CD8-positive, alpha-beta memory T cell (primary cell): ENCODE measurements at regions not wholly inside any gene's neighbourhood (a gene's known extent, or its start where the extent isn't known, plus 50 kb on each side); places are given as distances from the start of the nearest gene placed in this dataset.

Experiments
- CTCF ChIA-PET: fragments of 350-600 bp; sonication (Branson Sonifier 250); formaldehyde crosslinking; loops from one replicate; lab custom pipeline; 2021; ENCODE audit warnings: antibody characterized with exemption; lab: Charles Lee
- POLR2A ChIA-PET: fragments of 350-600 bp; sonication (Branson Sonifier 250); formaldehyde crosslinking; loops from one replicate; lab custom pipeline; 2021; ENCODE audit warnings: antibody characterized with exemption; lab: Charles Lee
- DNase-seq, 5 donors: peaks; one replicate each; pipeline versions ENCODE4 v3.0.0 to v3.0.0-alpha.2; 2020 to 2022; ENCODE audit warnings: mixed read lengths in 1 of 5
- H3K27ac ChIP-seq: one replicate; pipeline ENCODE4 v1.7.0; 2013; ENCODE audit warnings: low read depth, mild to moderate bottlenecking, low read length, moderate library complexity
- H3K27me3 ChIP-seq: 2 replicates; pipeline ENCODE4 v1.7.0; 2013; ENCODE audit warnings: low read length, mild to moderate bottlenecking; ENCODE audit not compliant: insufficient read depth, poor library complexity, severe bottlenecking
- H3K36me3 ChIP-seq: 2 replicates; pipeline ENCODE4 v1.7.0; 2013; ENCODE audit warnings: mild to moderate bottlenecking, low read length, moderate library complexity; ENCODE audit not compliant: insufficient read depth
- H3K4me1 ChIP-seq: 2 replicates; pipeline ENCODE4 v1.7.0; 2013; ENCODE audit warnings: mild to moderate bottlenecking, low read length, moderate library complexity; ENCODE audit not compliant: insufficient read depth
- H3K4me3 ChIP-seq: 2 replicates; pipeline ENCODE4 v1.7.0; 2013; ENCODE audit warnings: mild to moderate bottlenecking, low read length
- H3K9me3 ChIP-seq: 2 replicates; pipeline ENCODE4 v1.7.0; 2013; ENCODE audit warnings: mild to moderate bottlenecking, low read length
- H3K27ac Mint-ChIP-seq, 8 donors: one replicate each; pipeline ENCODE4 v1.8.0; 2020 to 2021; ENCODE audit warnings: mixed read lengths in 8 of 8, mild to moderate bottlenecking in 6 of 8, inconsistent platforms in 3 of 8, moderate library complexity in 3 of 8
- H3K27me3 Mint-ChIP-seq, 2 donors: one replicate each; pipeline ENCODE4 v1.8.0; 2020 to 2021; ENCODE audit warnings: mixed read lengths in 2 of 2, mild to moderate bottlenecking in 1 of 2, moderate library complexity in 1 of 2
- H3K36me3 Mint-ChIP-seq, 3 donors: one replicate each; pipeline ENCODE4 v1.8.0; 2020 to 2021; ENCODE audit warnings: mixed read lengths in 3 of 3, inconsistent platforms in 1 of 3, mild to moderate bottlenecking in 1 of 3
- H3K4me1 Mint-ChIP-seq, 3 donors: one replicate each; pipeline ENCODE4 v1.8.0; 2020 to 2021; ENCODE audit warnings: mixed read lengths in 3 of 3, inconsistent platforms in 1 of 3, mild to moderate bottlenecking in 1 of 3
- H3K4me3 Mint-ChIP-seq, 7 donors: one replicate each; pipeline ENCODE4 v1.8.0; 2020 to 2021; ENCODE audit warnings: mixed read lengths in 7 of 7, mild to moderate bottlenecking in 6 of 7, moderate library complexity in 4 of 7, inconsistent platforms in 2 of 7
- H3K9me3 Mint-ChIP-seq, 5 donors: one replicate each; pipeline ENCODE4 v1.8.0; 2020 to 2022; ENCODE audit warnings: mixed read lengths in 5 of 5, mild to moderate bottlenecking in 3 of 5, moderate library complexity in 2 of 5, inconsistent platforms in 1 of 5

- DNase-seq = no peak
- POLR2A ChIA-PET = no interaction called here
- Mint-ChIP-seq H3K27ac (no peak overlapping the region), H3K27me3 (peaks cover 12 to 20% of the 10 kb centered on the region in 2 donors), H3K36me3 (no peaks in the 10 kb centered on the region), H3K4me3 (no peak overlapping the region), H3K9me3 (peaks cover 0 to 11% (median 4%) of the 10 kb centered on the region in 5 donors), H3K4me1 (no peaks in the 10 kb centered on the region)
- H3K9me3 ChIP-seq = no peaks in the 10 kb centered on the region
- CTCF ChIA-PET = no interaction called here
- no peaks in the 10 kb centered on the region for H3K27me3 ChIP-seq
- no peaks in the 10 kb centered on the region for H3K4me1 ChIP-seq
- H3K4me3 ChIP-seq = no peak overlapping the region
- H3K27ac ChIP-seq = no peak overlapping the region
- H3K36me3 ChIP-seq = no peaks in the 10 kb centered on the region
Observed at GRCh38 chr2:217206016-217206725, 346.3 kb upstream of the TNP1 start.

- no peak overlapping the region for H3K4me3 Mint-ChIP-seq
- H3K27ac Mint-ChIP-seq = no peak overlapping the region
- Histone ChIP-seq H3K4me3 (no peak overlapping the region), H3K27me3 (no peaks in the 10 kb centered on the region), H3K9me3 (no peaks in the 10 kb centered on the region), H3K4me1 (no peaks in the 10 kb centered on the region), H3K36me3 (no peaks in the 10 kb centered on the region), H3K27ac (no peak overlapping the region)
- H3K36me3 Mint-ChIP-seq = no peaks in the 10 kb centered on the region
- CTCF ChIA-PET = no interaction called here
- H3K27me3 Mint-ChIP-seq = peaks cover 6 to 11% of the 10 kb centered on the region in 2 donors
- DNase-seq = no peak
- no peaks in the 10 kb centered on the region for H3K4me1 Mint-ChIP-seq
- POLR2A ChIA-PET = no interaction called here
- H3K9me3 Mint-ChIP-seq = peaks cover 0 to 4% (median 0%) of the 10 kb centered on the region in 5 donors
Observed at GRCh38 chr2:217204358-217204757, 344.5 kb upstream of the TNP1 start.

- ChIA-PET CTCF (no interaction called here), POLR2A (no interaction called here)
Observed at GRCh38 chr2:217203086-217203485, 343.2 kb upstream of the TNP1 start.

GRCh38 chr2:217199255-217199630, 339.4 kb upstream of the TNP1 start:
- H3K4me1 ChIP-seq = no peaks in the 10 kb centered on the region
- no peaks in the 10 kb centered on the region for H3K36me3 ChIP-seq
- no peak overlapping the region for H3K27ac ChIP-seq
- no peak for DNase-seq
- H3K4me3 Mint-ChIP-seq = no peak overlapping the region
- H3K9me3 Mint-ChIP-seq = peaks cover 0 to 9% (median 0%) of the 10 kb centered on the region in 5 donors
- peaks cover 0 to 2% of the 10 kb centered on the region in 2 donors for H3K27me3 Mint-ChIP-seq
- H3K9me3 ChIP-seq = no peaks in the 10 kb centered on the region
- H3K27me3 ChIP-seq = no peaks in the 10 kb centered on the region
- H3K4me1 Mint-ChIP-seq = no peaks in the 10 kb centered on the region
- ChIA-PET POLR2A (no interaction called here), CTCF (no interaction called here)
- H3K36me3 Mint-ChIP-seq = no peaks in the 10 kb centered on the region
- H3K27ac Mint-ChIP-seq = no peak overlapping the region
- H3K4me3 ChIP-seq = no peak overlapping the region

More at GRCh38 chr2:217203086-217203485, 343.2 kb upstream of the TNP1 start:
- no peak for DNase-seq
- Histone ChIP-seq H3K9me3 (no peaks in the 10 kb centered on the region), H3K27me3 (no peaks in the 10 kb centered on the region), H3K36me3 (no peaks in the 10 kb centered on the region), H3K4me1 (no peaks in the 10 kb centered on the region), H3K27ac (no peak overlapping the region), H3K4me3 (no peak overlapping the region)
- peaks cover 0 to 4% (median 0%) of the 10 kb centered on the region in 5 donors for H3K9me3 Mint-ChIP-seq
- no peak overlapping the region for H3K27ac Mint-ChIP-seq
- no peak overlapping the region for H3K4me3 Mint-ChIP-seq
- H3K27me3 Mint-ChIP-seq = peaks cover 6% of the 10 kb centered on the region in 2 donors
- no peaks in the 10 kb centered on the region for H3K4me1 Mint-ChIP-seq
- no peaks in the 10 kb centered on the region for H3K36me3 Mint-ChIP-seq

- CTCF ChIA-PET = no interaction called here
- Mint-ChIP-seq H3K27ac (no peak overlapping the region), H3K4me1 (no peaks in the 10 kb centered on the region)
Observed at GRCh38 chr2:217195658-217196446, 336.0 kb upstream of the TNP1 start.

GRCh38 chr2:217195016-217195415, 335.2 kb upstream of the TNP1 start:
- Mint-ChIP-seq H3K4me3 (no peak overlapping the region), H3K27ac (no peak overlapping the region), H3K27me3 (peaks cover 0 to 2% of the 10 kb centered on the region in 2 donors), H3K4me1 (no peaks in the 10 kb centered on the region), H3K9me3 (peaks cover 0 to 9% (median 0%) of the 10 kb centered on the region in 5 donors), H3K36me3 (no peaks in the 10 kb centered on the region)
- DNase-seq = no peak
- Histone ChIP-seq H3K9me3 (no peaks in the 10 kb centered on the region), H3K27ac (no peak overlapping the region), H3K27me3 (no peaks in the 10 kb centered on the region), H3K36me3 (no peaks in the 10 kb centered on the region), H3K4me3 (no peak overlapping the region), H3K4me1 (no peaks in the 10 kb centered on the region)
- POLR2A ChIA-PET = no interaction called here
- CTCF ChIA-PET = no interaction called here

More at GRCh38 chr2:217195658-217196446, 336.0 kb upstream of the TNP1 start:
- Histone ChIP-seq H3K4me1 (no peaks in the 10 kb centered on the region), H3K9me3 (no peaks in the 10 kb centered on the region), H3K27ac (no peak overlapping the region), H3K36me3 (no peaks in the 10 kb centered on the region), H3K4me3 (no peak overlapping the region), H3K27me3 (no peaks in the 10 kb centered on the region)
- Mint-ChIP-seq H3K4me3 (no peak overlapping the region), H3K36me3 (no peaks in the 10 kb centered on the region), H3K27me3 (peaks cover 0 to 2% of the 10 kb centered on the region in 2 donors), H3K9me3 (peaks cover 0 to 9% (median 0%) of the 10 kb centered on the region in 5 donors)
- DNase-seq = no peak
- POLR2A ChIA-PET = no interaction called here

- H3K4me3 Mint-ChIP-seq = no peak overlapping the region
- DNase-seq = no peak
- H3K27me3 ChIP-seq = no peaks in the 10 kb centered on the region
- H3K9me3 Mint-ChIP-seq = peaks cover 0 to 9% (median 0%) of the 10 kb centered on the region in 5 donors
- no peaks in the 10 kb centered on the region for H3K9me3 ChIP-seq
- H3K27me3 Mint-ChIP-seq = peaks cover 0 to 2% of the 10 kb centered on the region in 2 donors
- no peak overlapping the region for H3K27ac ChIP-seq
- H3K4me1 ChIP-seq = no peaks in the 10 kb centered on the region
- H3K36me3 Mint-ChIP-seq = no peaks in the 10 kb centered on the region
- H3K36me3 ChIP-seq = no peaks in the 10 kb centered on the region
- ChIA-PET POLR2A (no interaction called here), CTCF (no interaction called here)
- no peaks in the 10 kb centered on the region for H3K4me1 Mint-ChIP-seq
- no peak overlapping the region for H3K27ac Mint-ChIP-seq
- no peak overlapping the region for H3K4me3 ChIP-seq
Observed at GRCh38 chr2:217193431-217194340, 333.8 kb upstream of the TNP1 start.
